ENCODE measurements at regions not wholly inside any gene's neighbourhood (a gene's known extent, or its start where the extent isn't known, plus 50 kb on each side); places are given as distances from the start of the nearest gene placed in this dataset.

DNA sequence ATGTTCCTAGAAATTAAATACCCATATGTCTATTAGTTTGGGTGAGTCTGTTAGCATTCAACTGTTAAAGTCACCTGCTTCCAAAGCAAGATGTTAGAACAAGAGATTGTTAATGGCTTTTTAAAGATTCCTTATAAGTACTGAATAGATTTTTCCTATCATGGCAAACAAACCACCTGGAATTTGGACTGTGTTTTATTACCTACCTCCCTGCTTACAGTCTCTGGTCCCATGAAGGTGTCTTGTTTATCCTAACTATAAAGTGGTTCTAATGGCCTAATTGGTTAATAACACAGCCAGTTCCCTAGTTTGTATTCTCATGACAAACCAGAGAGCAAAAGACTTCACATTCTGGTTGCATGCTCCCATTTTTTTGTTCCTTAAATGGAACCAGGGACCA is 149.5 kb downstream of the PPP1R2C start:
- TF ChIP-seq, protein P1, sequence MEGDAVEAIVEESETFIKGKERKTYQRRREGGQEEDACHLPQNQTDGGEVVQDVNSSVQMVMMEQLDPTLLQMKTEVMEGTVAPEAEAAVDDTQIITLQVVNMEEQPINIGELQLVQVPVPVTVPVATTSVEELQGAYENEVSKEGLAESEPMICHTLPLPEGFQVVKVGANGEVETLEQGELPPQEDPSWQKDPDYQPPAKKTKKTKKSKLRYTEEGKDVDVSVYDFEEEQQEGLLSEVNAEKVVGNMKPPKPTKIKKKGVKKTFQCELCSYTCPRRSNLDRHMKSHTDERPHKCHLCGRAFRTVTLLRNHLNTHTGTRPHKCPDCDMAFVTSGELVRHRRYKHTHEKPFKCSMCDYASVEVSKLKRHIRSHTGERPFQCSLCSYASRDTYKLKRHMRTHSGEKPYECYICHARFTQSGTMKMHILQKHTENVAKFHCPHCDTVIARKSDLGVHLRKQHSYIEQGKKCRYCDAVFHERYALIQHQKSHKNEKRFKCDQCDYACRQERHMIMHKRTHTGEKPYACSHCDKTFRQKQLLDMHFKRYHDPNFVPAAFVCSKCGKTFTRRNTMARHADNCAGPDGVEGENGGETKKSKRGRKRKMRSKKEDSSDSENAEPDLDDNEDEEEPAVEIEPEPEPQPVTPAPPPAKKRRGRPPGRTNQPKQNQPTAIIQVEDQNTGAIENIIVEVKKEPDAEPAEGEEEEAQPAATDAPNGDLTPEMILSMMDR (conservative IDR thresholded peaks at IDR 0.05; ENCODE audit: low read depth, low read length) = no peak
- H3K27me3 ChIP-seq (ENCODE audit: insufficient read depth, low read depth) = no peaks in the 10 kb centered on the region

GRCh38 chrX:42627891-42628290 is 150.1 kb downstream of the PPP1R2C start:
- no peak overlapping the region for H3K4me2 ChIP-seq
- H3K4me3 ChIP-seq (IDR thresholded peaks at IDR 0.05; ENCODE audit: insufficient read depth, low read depth, low read length) = no peak overlapping the region
- H3K79me2 ChIP-seq (ENCODE audit: insufficient read depth, low read depth) = no peaks in the 10 kb centered on the region
- TF ChIP-seq, protein P1 (conservative IDR thresholded peaks at IDR 0.05; ENCODE audit: low read depth, low read length) = no peak
- H2AFZ ChIP-seq (ENCODE audit: low read depth) = no peak overlapping the region
- H3K9ac ChIP-seq = no peak overlapping the region
- no peak overlapping the region for H3K27ac ChIP-seq
- H4K20me1 ChIP-seq (ENCODE audit: insufficient read depth) = no peaks in the 10 kb centered on the region
- H3K27me3 ChIP-seq (ENCODE audit: insufficient read depth, low read depth) = no peaks in the 10 kb centered on the region
- H3K4me1 ChIP-seq (ENCODE audit: low read depth, poor library complexity, severe bottlenecking) = peaks cover 19% of the 10 kb centered on the region
- H3K36me3 ChIP-seq (ENCODE audit: insufficient read depth) = no peaks in the 10 kb centered on the region

More for the DNA sequence above, 149.5 kb downstream of the PPP1R2C start:
- no peak overlapping the region for H3K27ac ChIP-seq
- H3K36me3 ChIP-seq (ENCODE audit: insufficient read depth) = no peaks in the 10 kb centered on the region
- peaks cover 19% of the 10 kb centered on the region for H3K4me1 ChIP-seq (ENCODE audit: low read depth, poor library complexity, severe bottlenecking)
- H2AFZ ChIP-seq (ENCODE audit: low read depth) = no peak overlapping the region
- H3K4me2 ChIP-seq = no peak overlapping the region
- H3K79me2 ChIP-seq (ENCODE audit: insufficient read depth, low read depth) = no peaks in the 10 kb centered on the region
- no peak overlapping the region for H3K4me3 ChIP-seq (IDR thresholded peaks at IDR 0.05; ENCODE audit: insufficient read depth, low read depth, low read length)
- H4K20me1 ChIP-seq (ENCODE audit: insufficient read depth) = no peaks in the 10 kb centered on the region
- no peak overlapping the region for H3K9ac ChIP-seq

DNA sequence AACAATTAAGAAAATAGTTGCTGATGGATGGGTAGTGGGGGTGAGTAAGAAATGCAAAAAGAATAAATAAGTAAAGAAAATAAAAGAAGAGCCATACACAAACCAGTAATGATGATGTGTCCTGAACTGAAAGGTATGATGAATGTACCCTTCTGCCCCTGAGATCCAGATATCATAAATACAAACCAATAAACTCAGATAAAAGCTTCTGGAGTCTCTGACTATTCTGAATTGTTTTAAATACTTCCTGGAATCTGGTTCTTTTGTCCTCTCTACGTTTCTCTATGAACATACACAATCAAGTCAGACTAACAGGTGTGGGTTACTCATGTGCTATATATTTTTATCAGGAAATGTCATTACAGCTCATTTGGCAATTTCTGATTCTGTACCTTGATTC is 153.4 kb downstream of the PPP1R2C start:
- H3K4me3 ChIP-seq (IDR thresholded peaks at IDR 0.05; ENCODE audit: insufficient read depth, low read depth, low read length) = no peak overlapping the region
- no peak overlapping the region for H3K27ac ChIP-seq
- no peak overlapping the region for H3K4me2 ChIP-seq
- no peak overlapping the region for H3K9ac ChIP-seq
- no peaks in the 10 kb centered on the region for H3K27me3 ChIP-seq (ENCODE audit: insufficient read depth, low read depth)
- H4K20me1 ChIP-seq (ENCODE audit: insufficient read depth) = no peaks in the 10 kb centered on the region
- TF ChIP-seq, protein P1 (conservative IDR thresholded peaks at IDR 0.05; ENCODE audit: low read depth, low read length) = no peak
- H3K79me2 ChIP-seq (ENCODE audit: insufficient read depth, low read depth) = no peaks in the 10 kb centered on the region
- no peaks in the 10 kb centered on the region for H3K4me1 ChIP-seq (ENCODE audit: low read depth, poor library complexity, severe bottlenecking)
- H3K36me3 ChIP-seq (ENCODE audit: insufficient read depth) = no peaks in the 10 kb centered on the region
- H2AFZ ChIP-seq (ENCODE audit: low read depth) = no peak overlapping the region

DNA sequence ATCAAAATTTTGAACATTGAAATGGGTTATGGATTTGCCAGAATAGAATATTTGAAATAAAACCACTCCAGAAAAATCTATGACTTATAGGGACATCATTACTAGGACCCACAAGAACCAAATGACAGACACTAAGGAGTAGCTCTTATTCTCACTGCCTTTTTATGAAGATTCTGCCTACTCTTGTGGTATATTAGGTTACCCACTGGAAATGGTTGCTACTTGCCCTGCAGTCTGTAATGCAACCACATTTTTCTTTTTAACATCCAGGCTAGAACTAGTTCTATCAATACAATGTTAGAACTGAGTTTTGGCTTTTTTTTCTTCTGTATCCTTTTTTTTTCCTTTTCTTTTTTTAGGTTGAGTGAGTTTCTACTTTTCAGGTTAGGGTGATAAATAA is 158.9 kb downstream of the PPP1R2C start:
- H4K20me1 ChIP-seq (ENCODE audit: insufficient read depth) = no peaks in the 10 kb centered on the region
- no peaks in the 10 kb centered on the region for H3K36me3 ChIP-seq (ENCODE audit: insufficient read depth)
- peaks cover 21% of the 10 kb centered on the region for H3K4me1 ChIP-seq (ENCODE audit: low read depth, poor library complexity, severe bottlenecking)
- no peak overlapping the region for H3K9ac ChIP-seq
- H2AFZ ChIP-seq (ENCODE audit: low read depth) = no peak overlapping the region
- H3K79me2 ChIP-seq (ENCODE audit: insufficient read depth, low read depth) = no peaks in the 10 kb centered on the region
- no peak overlapping the region for H3K4me3 ChIP-seq (IDR thresholded peaks at IDR 0.05; ENCODE audit: insufficient read depth, low read depth, low read length)
- TF ChIP-seq, protein P1 (conservative IDR thresholded peaks at IDR 0.05; ENCODE audit: low read depth, low read length) = no peak
- H3K27ac ChIP-seq = no peak overlapping the region
- H3K27me3 ChIP-seq (ENCODE audit: insufficient read depth, low read depth) = no peaks in the 10 kb centered on the region
- no peak overlapping the region for H3K4me2 ChIP-seq

All from KMS-11 (cell line).